Fibroblast of lung (primary cell): ENCODE measurements at regions not wholly inside any gene's neighbourhood (a gene's known extent, or its start where the extent isn't known, plus 50 kb on each side); places are given as distances from the start of the nearest gene placed in this dataset.

ENCODE experiments used
- DNase-seq, 2 donors: peaks; one replicate each; pipeline versions ENCODE4 v3.0.0 to v3.0.0-alpha.2; 2010; ENCODE audit warnings: low read depth in 2 of 2
- H2AFZ ChIP-seq: 2 replicates; pipeline ENCODE4 v1.5.1; 2012; ENCODE audit warnings: low read length, control low read depth, inconsistent platforms
- H3K27ac ChIP-seq: 2 replicates; pipeline ENCODE4 v1.5.1; 2011; ENCODE audit warnings: low read length, control low read depth; ENCODE audit not compliant: insufficient read depth
- H3K27me3 ChIP-seq: 2 replicates; pipeline ENCODE4 v1.5.1; 2011; ENCODE audit warnings: mild to moderate bottlenecking, low read length; ENCODE audit not compliant: control insufficient read depth, insufficient read depth
- H3K36me3 ChIP-seq: 2 replicates; pipeline ENCODE4 v1.5.1; 2011; ENCODE audit warnings: low read length; ENCODE audit not compliant: control insufficient read depth, insufficient read depth
- H3K4me1 ChIP-seq: 2 replicates; pipeline ENCODE4 v1.5.1; 2011; ENCODE audit warnings: low read length; ENCODE audit not compliant: control insufficient read depth, insufficient read depth; ENCODE audit errors: extremely low read depth
- H3K4me2 ChIP-seq: 2 replicates; pipeline ENCODE4 v1.5.1; 2011; ENCODE audit warnings: low read length, control low read depth; ENCODE audit not compliant: insufficient read depth; ENCODE audit errors: extremely low read depth
- H3K4me3 ChIP-seq, 4 experiments: fragments of 200-600 bp in 1 of 4; sonication (generic) in 1 of 4; replicated peaks in 1 of 4; 2 replicates each; pipeline ENCODE4 v1.5.1; 2011 to 2016; ENCODE audit warnings: low read length in 4 of 4, low read depth in 3 of 4, mild to moderate bottlenecking in 3 of 4, control low read depth in 2 of 4, inconsistent platforms in 1 of 4, mixed read lengths in 1 of 4; ENCODE audit not compliant: insufficient read depth in 1 of 4; ENCODE audit errors: control extremely low read depth in 1 of 4
- H3K79me2 ChIP-seq: 2 replicates; pipeline ENCODE4 v1.5.1; 2012; ENCODE audit warnings: mild to moderate bottlenecking, low read length, inconsistent platforms; ENCODE audit not compliant: control insufficient read depth, insufficient read depth
- H3K9ac ChIP-seq: 2 replicates; pipeline ENCODE4 v1.5.1; 2011; ENCODE audit warnings: mild to moderate bottlenecking, low read length, control low read depth; ENCODE audit not compliant: insufficient read depth
- H3K9me3 ChIP-seq: 2 replicates; pipeline ENCODE4 v1.5.1; 2012; ENCODE audit warnings: low read depth, low read length; ENCODE audit not compliant: control insufficient read depth, insufficient read depth
- H4K20me1 ChIP-seq: 2 replicates; pipeline ENCODE4 v1.5.1; 2011; ENCODE audit warnings: low read length; ENCODE audit not compliant: control insufficient read depth, insufficient read depth; ENCODE audit errors: extremely low read depth
- CTCF ChIP-seq, 2 donors: IDR thresholded peaks in 1 of 2; conservative IDR thresholded peaks in 1 of 2; 1 replicate in 1 of 2; 2 replicates in 1 of 2; pipeline ENCODE4 v1.5.1; 2011 to 2012; ENCODE audit warnings: low read length in 2 of 2, control low read depth in 1 of 2, inconsistent platforms in 1 of 2, low read depth in 1 of 2, mild to moderate bottlenecking in 1 of 2
- EZH2 ChIP-seq: IDR thresholded peaks from 2 replicates; pipeline ENCODE4 v1.5.1; 2012; ENCODE audit warnings: low read length, control low read depth, mild to moderate bottlenecking; ENCODE audit errors: missing control alignments

GRCh38 chr18:34522603-34523002 lies 187.5 kb upstream of the DTNA start:
- Histone ChIP-seq H3K4me2 (no peak overlapping the region), H4K20me1 (no peaks in the 10 kb centered on the region), H3K79me2 (no peaks in the 10 kb centered on the region), H3K27me3 (no peaks in the 10 kb centered on the region), H3K27ac (no peak overlapping the region), H3K36me3 (no peaks in the 10 kb centered on the region), H3K4me3 (no peak overlapping the region), H2AFZ (no peak overlapping the region), H3K9ac (no peak overlapping the region), H3K4me1 (no peaks in the 10 kb centered on the region), H3K9me3 (no peaks in the 10 kb centered on the region)
- DNase-seq, result no peak
- TF ChIP-seq CTCF (conservative IDR thresholded peaks at IDR 0.05 in 1 of 2, IDR thresholded peaks at IDR 0.05 in 1 of 2; ENCODE audit: low read depth in 1 of 2, low read length in 2 of 2) (no peak), EZH2 (no peak)

- H3K27me3 ChIP-seq, result no peaks in the 10 kb centered on the region
- no peak overlapping the region for H2AFZ ChIP-seq
- H3K9ac ChIP-seq, result no peak overlapping the region
- no peaks in the 10 kb centered on the region for H4K20me1 ChIP-seq
- no peaks in the 10 kb centered on the region for H3K79me2 ChIP-seq
- no peaks in the 10 kb centered on the region for H3K4me1 ChIP-seq
- TF ChIP-seq CTCF (conservative IDR thresholded peaks at IDR 0.05 in 1 of 2, IDR thresholded peaks at IDR 0.05 in 1 of 2; ENCODE audit: low read depth in 1 of 2, low read length in 2 of 2), result no peak
- no peak for TF ChIP-seq EZH2
- H3K27ac ChIP-seq, result no peak overlapping the region
- H3K36me3 ChIP-seq, result no peaks in the 10 kb centered on the region
- H3K9me3 ChIP-seq, result no peaks in the 10 kb centered on the region
- DNase-seq, result no peak
- H3K4me2 ChIP-seq, result no peak overlapping the region
- no peak overlapping the region for H3K4me3 ChIP-seq
Measured at GRCh38 chr18:34525244-34525643, 184.9 kb upstream of the DTNA start.

- Histone ChIP-seq H4K20me1 (no peaks in the 10 kb centered on the region), H3K27ac (no peak overlapping the region), H3K4me2 (no peak overlapping the region), H3K27me3 (no peaks in the 10 kb centered on the region), H3K4me1 (no peaks in the 10 kb centered on the region), H3K36me3 (no peaks in the 10 kb centered on the region), H3K79me2 (no peaks in the 10 kb centered on the region), H2AFZ (no peak overlapping the region), H3K4me3 (no peak overlapping the region), H3K9me3 (no peaks in the 10 kb centered on the region), H3K9ac (no peak overlapping the region)
- no peak for TF ChIP-seq CTCF (conservative IDR thresholded peaks at IDR 0.05 in 1 of 2, IDR thresholded peaks at IDR 0.05 in 1 of 2; ENCODE audit: low read depth in 1 of 2, low read length in 2 of 2)
- no peak for TF ChIP-seq EZH2
- DNase-seq, result no peak
Measured at GRCh38 chr18:34528177-34528576, 181.9 kb upstream of the DTNA start.
